ENCODE measurements at regions not wholly inside any gene's neighbourhood (a gene's known extent, or its start where the extent isn't known, plus 50 kb on each side); places are given as distances from the start of the nearest gene placed in this dataset.

GRCh38 chr14:34224221-34224620 is 237.8 kb downstream of the SPTSSA start:
- TF ChIP-seq CTCF (IDR thresholded peaks at IDR 0.05; ENCODE audit: low read depth, low read length, poor library complexity, severe bottlenecking) (no peak), EZH2phosphoT487 (IDR thresholded peaks at IDR 0.05; ENCODE audit: borderline replicate concordance, low read length) (no peak)
